Activated CD8-positive, alpha-beta memory T cell treated with anti-CD3 and anti-CD28 coated beads, Interleukin-2, amount 10 ng/mL, durations not matched to agents 7 days and 5 days (primary cell): ENCODE measurements at regions not wholly inside any gene's neighbourhood (a gene's known extent, or its start where the extent isn't known, plus 50 kb on each side); places are given as distances from the start of the nearest gene placed in this dataset.
"Not testable (repeated sequence)": the region's sequence is repeated elsewhere in the genome, so short reads cannot be mapped to it uniquely, and the experiment has no call there.

Experiments used
- ATAC-seq: fragments of 150-1000 bp; cut with Tn5 transposase; one replicate; pipeline ENCODE4 v1.10.0; 2021; ENCODE audit warnings: moderate library complexity
- CTCF ChIA-PET: fragments of 350-600 bp; sonication (Branson Sonifier 250); formaldehyde crosslinking; loops from one replicate; lab custom pipeline; 2021; ENCODE audit warnings: antibody characterized with exemption; lab: Charles Lee
- DNase-seq: peaks from one replicate; pipeline ENCODE4 v3.0.0-alpha.2; 2020
- H3K27ac Mint-ChIP-seq: one replicate; pipeline ENCODE4 v1.8.0; 2021; ENCODE audit warnings: mild to moderate bottlenecking, mixed read lengths
- H3K27me3 Mint-ChIP-seq: one replicate; pipeline ENCODE4 v1.8.0; 2021; ENCODE audit warnings: mixed read lengths
- H3K36me3 Mint-ChIP-seq: one replicate; pipeline ENCODE4 v1.8.0; 2021; ENCODE audit warnings: mild to moderate bottlenecking, mixed read lengths
- H3K4me1 Mint-ChIP-seq: one replicate; pipeline ENCODE4 v1.8.0; 2021; ENCODE audit warnings: mixed read lengths
- H3K4me3 Mint-ChIP-seq: one replicate; pipeline ENCODE4 v1.8.0; 2021; ENCODE audit warnings: mild to moderate bottlenecking, moderate library complexity, mixed read lengths
- H3K9me3 Mint-ChIP-seq: one replicate; pipeline ENCODE4 v1.8.0; 2022; ENCODE audit warnings: low read depth, mixed read lengths

GRCh38 chr7:145812218-145812617 is 304.4 kb upstream of the CNTNAP2 start:
- Mint-ChIP-seq H3K9me3 (peaks cover 8% of the 10 kb centered on the region), H3K4me3 (no peak overlapping the region), H3K27me3 (no peaks in the 10 kb centered on the region), H3K36me3 (no peaks in the 10 kb centered on the region), H3K4me1 (no peaks in the 10 kb centered on the region), H3K27ac (no peak overlapping the region)
- DNase-seq, result no peak
- CTCF ChIA-PET, result no interaction called here
- ATAC-seq, result no peak

- H3K36me3 Mint-ChIP-seq, H3K4me3 Mint-ChIP-seq, H3K27me3 Mint-ChIP-seq, ATAC-seq, H3K4me1 Mint-ChIP-seq, H3K27ac Mint-ChIP-seq, DNase-seq, CTCF ChIA-PET: not testable (repeated sequence)
- peaks cover 14% of the 10 kb centered on the region for H3K9me3 Mint-ChIP-seq
Measured at GRCh38 chr7:145805496-145805895, 311.1 kb upstream of the CNTNAP2 start.

GRCh38 chr7:145797507-145797906 is 319.1 kb upstream of the CNTNAP2 start:
- CTCF ChIA-PET, result no interaction called here
- DNase-seq (no peak), ATAC-seq (no peak)
- Mint-ChIP-seq H3K36me3 (no peaks in the 10 kb centered on the region), H3K27me3 (no peaks in the 10 kb centered on the region), H3K4me3 (no peak overlapping the region), H3K4me1 (no peaks in the 10 kb centered on the region), H3K9me3 (peaks cover 9% of the 10 kb centered on the region), H3K27ac (no peak overlapping the region)

- CTCF ChIA-PET, result no interaction called here
- H3K4me3 Mint-ChIP-seq, result no peak overlapping the region
Measured at GRCh38 chr7:145795132-145795531, 321.5 kb upstream of the CNTNAP2 start.

GRCh38 chr7:145784809-145785780 is 331.5 kb upstream of the CNTNAP2 start:
- CTCF ChIA-PET, result no interaction called here
- no peak for DNase-seq
- no peaks in the 10 kb centered on the region for H3K4me1 Mint-ChIP-seq
- no peak for ATAC-seq
- H3K27ac Mint-ChIP-seq, result no peak overlapping the region
- H3K9me3 Mint-ChIP-seq, result peaks cover 6% of the 10 kb centered on the region
- H3K36me3 Mint-ChIP-seq, result no peaks in the 10 kb centered on the region
- no peak overlapping the region for H3K4me3 Mint-ChIP-seq
- no peaks in the 10 kb centered on the region for H3K27me3 Mint-ChIP-seq

More at GRCh38 chr7:145795132-145795531, 321.5 kb upstream of the CNTNAP2 start:
- peaks cover 7% of the 10 kb centered on the region for H3K9me3 Mint-ChIP-seq
- H3K27ac Mint-ChIP-seq, result no peak overlapping the region
- ATAC-seq (no peak), DNase-seq (no peak)
- no peaks in the 10 kb centered on the region for H3K36me3 Mint-ChIP-seq
- H3K27me3 Mint-ChIP-seq, result no peaks in the 10 kb centered on the region
- H3K4me1 Mint-ChIP-seq, result no peaks in the 10 kb centered on the region

GRCh38 chr7:145781388-145781787 is 335.2 kb upstream of the CNTNAP2 start:
- H3K4me1 Mint-ChIP-seq, H3K27me3 Mint-ChIP-seq, DNase-seq, ATAC-seq, CTCF ChIA-PET, H3K9me3 Mint-ChIP-seq, H3K4me3 Mint-ChIP-seq, H3K27ac Mint-ChIP-seq, H3K36me3 Mint-ChIP-seq: not testable (repeated sequence)

- DNase-seq (no peak), ATAC-seq (no peak)
- no peak overlapping the region for H3K27ac Mint-ChIP-seq
- no peaks in the 10 kb centered on the region for H3K4me1 Mint-ChIP-seq
- H3K9me3 Mint-ChIP-seq, result peaks cover 3% of the 10 kb centered on the region
- H3K27me3 Mint-ChIP-seq, result no peaks in the 10 kb centered on the region
- CTCF ChIA-PET, result no interaction called here
- no peaks in the 10 kb centered on the region for H3K36me3 Mint-ChIP-seq
- no peak overlapping the region for H3K4me3 Mint-ChIP-seq
Measured at GRCh38 chr7:145779140-145779539, 337.5 kb upstream of the CNTNAP2 start.

GRCh38 chr7:145774777-145775176 is 341.8 kb upstream of the CNTNAP2 start:
- Mint-ChIP-seq H3K36me3 (no peaks in the 10 kb centered on the region), H3K27ac (no peak overlapping the region), H3K27me3 (no peaks in the 10 kb centered on the region), H3K4me3 (no peak overlapping the region), H3K9me3 (peaks cover 7% of the 10 kb centered on the region), H3K4me1 (no peaks in the 10 kb centered on the region)
- ATAC-seq (no peak), DNase-seq (no peak)
- CTCF ChIA-PET, result no interaction called here

GRCh38 chr7:145753004-145753403 is 363.6 kb upstream of the CNTNAP2 start:
- Mint-ChIP-seq H3K4me3 (no peak overlapping the region), H3K36me3 (no peaks in the 10 kb centered on the region), H3K27me3 (no peaks in the 10 kb centered on the region), H3K27ac (no peak overlapping the region), H3K4me1 (no peaks in the 10 kb centered on the region), H3K9me3 (peaks cover 4% of the 10 kb centered on the region)
- ATAC-seq (no peak), DNase-seq (no peak)
- CTCF ChIA-PET, result no interaction called here

- Mint-ChIP-seq H3K9me3 (peaks cover 6% of the 10 kb centered on the region), H3K27me3 (no peaks in the 10 kb centered on the region), H3K36me3 (no peaks in the 10 kb centered on the region), H3K27ac (no peak overlapping the region), H3K4me1 (no peaks in the 10 kb centered on the region), H3K4me3 (no peak overlapping the region)
- DNase-seq (no peak), ATAC-seq (no peak)
- CTCF ChIA-PET, result no interaction called here
Measured at GRCh38 chr7:145737617-145738016, 379.0 kb upstream of the CNTNAP2 start.

- Mint-ChIP-seq H3K4me3 (no peak overlapping the region), H3K27ac (no peak overlapping the region), H3K9me3 (peaks cover 9% of the 10 kb centered on the region), H3K27me3 (no peaks in the 10 kb centered on the region), H3K4me1 (no peaks in the 10 kb centered on the region), H3K36me3 (no peaks in the 10 kb centered on the region)
- DNase-seq (no peak), ATAC-seq (no peak)
- CTCF ChIA-PET, result no interaction called here
Measured at GRCh38 chr7:145735061-145735460, 381.5 kb upstream of the CNTNAP2 start.

GRCh38 chr7:145732521-145732920 is 384.1 kb upstream of the CNTNAP2 start:
- no peaks in the 10 kb centered on the region for H3K36me3 Mint-ChIP-seq
- H3K27ac Mint-ChIP-seq, result no peak overlapping the region
- H3K9me3 Mint-ChIP-seq, result peaks cover 9% of the 10 kb centered on the region
- DNase-seq, result no peak
- no peaks in the 10 kb centered on the region for H3K4me1 Mint-ChIP-seq
- no peak for ATAC-seq
- H3K27me3 Mint-ChIP-seq, result no peaks in the 10 kb centered on the region
- CTCF ChIA-PET, result no interaction called here
- no peak overlapping the region for H3K4me3 Mint-ChIP-seq

GRCh38 chr7:145729691-145730090 is 386.9 kb upstream of the CNTNAP2 start:
- Mint-ChIP-seq H3K9me3 (peaks cover 6% of the 10 kb centered on the region), H3K4me1 (no peaks in the 10 kb centered on the region), H3K27ac (no peak overlapping the region), H3K27me3 (no peaks in the 10 kb centered on the region), H3K4me3 (no peak overlapping the region), H3K36me3 (no peaks in the 10 kb centered on the region)
- no peak for DNase-seq
- CTCF ChIA-PET, result no interaction called here
- ATAC-seq, result no peak

- no peak overlapping the region for H3K4me3 Mint-ChIP-seq
- peaks cover 6% of the 10 kb centered on the region for H3K9me3 Mint-ChIP-seq
- no peaks in the 10 kb centered on the region for H3K36me3 Mint-ChIP-seq
- CTCF ChIA-PET, result no interaction called here
- no peak overlapping the region for H3K27ac Mint-ChIP-seq
- ATAC-seq, result no peak
- no peak for DNase-seq
- no peaks in the 10 kb centered on the region for H3K27me3 Mint-ChIP-seq
- no peaks in the 10 kb centered on the region for H3K4me1 Mint-ChIP-seq
Measured at GRCh38 chr7:145718129-145718528, 398.5 kb upstream of the CNTNAP2 start.
